ENCODE measurements at regions not wholly inside any gene's neighbourhood (a gene's known extent, or its start where the extent isn't known, plus 50 kb on each side); places are given as distances from the start of the nearest gene placed in this dataset.

DNA sequence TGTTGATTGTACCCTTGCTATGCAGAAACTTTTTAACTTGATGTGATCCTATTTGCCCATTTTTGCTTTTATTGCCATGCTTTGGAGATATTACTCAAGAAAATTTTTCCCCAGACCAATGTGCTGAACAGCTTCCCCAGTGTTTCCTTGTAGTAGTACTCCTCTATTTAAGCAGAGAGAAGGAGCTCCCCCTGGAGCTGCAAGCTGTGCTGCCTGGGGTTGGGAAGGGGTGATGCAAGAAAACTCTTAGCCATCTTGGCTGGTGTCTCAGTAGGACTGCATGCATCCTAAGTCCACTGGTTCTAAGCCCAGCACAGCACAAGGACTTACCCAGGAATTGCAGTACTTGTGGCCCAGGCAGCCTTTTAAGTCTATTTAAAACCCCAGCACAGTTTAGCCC is 121.6 kb downstream of the NTMT2 start:
- H3K36me3 ChIP-seq = no peaks in the 10 kb centered on the region
- intact Hi-C loops (cut with DNase I) = no loop called here

DNA sequence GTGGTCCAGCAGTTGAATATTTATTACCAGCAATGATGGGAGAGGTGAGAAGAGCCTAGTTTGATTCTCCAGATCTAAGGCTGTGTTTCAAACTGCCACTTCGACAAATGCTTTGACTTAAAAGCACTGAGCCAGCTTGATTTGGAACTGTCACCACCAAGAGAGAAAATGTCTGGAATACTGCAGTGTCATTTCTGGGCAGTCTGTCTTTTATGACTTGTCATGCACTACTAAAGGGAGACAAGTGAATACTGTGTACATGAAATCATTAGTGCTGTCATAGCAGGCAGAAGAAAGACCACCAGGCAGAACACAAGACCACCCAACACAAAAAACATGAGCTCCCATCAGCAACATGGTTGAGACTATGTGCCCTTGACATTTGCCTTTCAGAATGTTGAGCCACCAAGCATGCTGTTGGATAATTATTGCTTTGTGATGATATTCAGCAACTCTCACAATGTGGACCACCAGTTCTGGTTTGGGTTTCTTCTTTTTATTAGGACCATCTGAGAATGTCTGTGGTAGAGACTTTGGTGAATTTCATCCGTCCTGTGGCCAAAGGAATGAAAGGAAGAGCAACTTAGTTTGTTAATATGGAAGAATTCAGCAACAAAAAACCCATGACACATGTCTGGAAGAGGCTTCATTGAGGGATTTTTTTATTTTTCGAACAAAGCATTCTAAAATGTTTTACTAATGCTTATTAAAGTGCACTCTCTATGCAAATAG is 125.8 kb downstream of the NTMT2 start:
- Histone ChIP-seq H3K9me3 (no peaks in the 10 kb centered on the region), H3K4me1 (no peaks in the 10 kb centered on the region), H3K36me3 (no peaks in the 10 kb centered on the region), H3K4me3 (no peak overlapping the region), H3K27me3 (no peaks in the 10 kb centered on the region), H3K27ac (no peak overlapping the region)
- no peak for DNase-seq
- intact Hi-C loops (cut with DNase I) = no loop called here
- WGBS, 2 donors = 57% methylated on average over 3 of the region's 3 CpGs
- no peak for TF ChIP-seq POLR2A (IDR thresholded peaks at IDR 0.05)
- TF ChIP-seq, protein P1, sequence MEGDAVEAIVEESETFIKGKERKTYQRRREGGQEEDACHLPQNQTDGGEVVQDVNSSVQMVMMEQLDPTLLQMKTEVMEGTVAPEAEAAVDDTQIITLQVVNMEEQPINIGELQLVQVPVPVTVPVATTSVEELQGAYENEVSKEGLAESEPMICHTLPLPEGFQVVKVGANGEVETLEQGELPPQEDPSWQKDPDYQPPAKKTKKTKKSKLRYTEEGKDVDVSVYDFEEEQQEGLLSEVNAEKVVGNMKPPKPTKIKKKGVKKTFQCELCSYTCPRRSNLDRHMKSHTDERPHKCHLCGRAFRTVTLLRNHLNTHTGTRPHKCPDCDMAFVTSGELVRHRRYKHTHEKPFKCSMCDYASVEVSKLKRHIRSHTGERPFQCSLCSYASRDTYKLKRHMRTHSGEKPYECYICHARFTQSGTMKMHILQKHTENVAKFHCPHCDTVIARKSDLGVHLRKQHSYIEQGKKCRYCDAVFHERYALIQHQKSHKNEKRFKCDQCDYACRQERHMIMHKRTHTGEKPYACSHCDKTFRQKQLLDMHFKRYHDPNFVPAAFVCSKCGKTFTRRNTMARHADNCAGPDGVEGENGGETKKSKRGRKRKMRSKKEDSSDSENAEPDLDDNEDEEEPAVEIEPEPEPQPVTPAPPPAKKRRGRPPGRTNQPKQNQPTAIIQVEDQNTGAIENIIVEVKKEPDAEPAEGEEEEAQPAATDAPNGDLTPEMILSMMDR (IDR thresholded peaks at IDR 0.05) = no peak

More for the DNA sequence above, 121.6 kb downstream of the NTMT2 start:
- H3K9me3 ChIP-seq = no peaks in the 10 kb centered on the region
- H3K4me3 ChIP-seq = no peak overlapping the region
- no peaks in the 10 kb centered on the region for H3K4me1 ChIP-seq
- no peak overlapping the region for H3K27ac ChIP-seq
- no peaks in the 10 kb centered on the region for H3K27me3 ChIP-seq
- TF ChIP-seq POLR2A (IDR thresholded peaks at IDR 0.05) = no peak
- TF ChIP-seq, protein P1 (IDR thresholded peaks at IDR 0.05) = no peak
- DNase-seq = no peak

DNA sequence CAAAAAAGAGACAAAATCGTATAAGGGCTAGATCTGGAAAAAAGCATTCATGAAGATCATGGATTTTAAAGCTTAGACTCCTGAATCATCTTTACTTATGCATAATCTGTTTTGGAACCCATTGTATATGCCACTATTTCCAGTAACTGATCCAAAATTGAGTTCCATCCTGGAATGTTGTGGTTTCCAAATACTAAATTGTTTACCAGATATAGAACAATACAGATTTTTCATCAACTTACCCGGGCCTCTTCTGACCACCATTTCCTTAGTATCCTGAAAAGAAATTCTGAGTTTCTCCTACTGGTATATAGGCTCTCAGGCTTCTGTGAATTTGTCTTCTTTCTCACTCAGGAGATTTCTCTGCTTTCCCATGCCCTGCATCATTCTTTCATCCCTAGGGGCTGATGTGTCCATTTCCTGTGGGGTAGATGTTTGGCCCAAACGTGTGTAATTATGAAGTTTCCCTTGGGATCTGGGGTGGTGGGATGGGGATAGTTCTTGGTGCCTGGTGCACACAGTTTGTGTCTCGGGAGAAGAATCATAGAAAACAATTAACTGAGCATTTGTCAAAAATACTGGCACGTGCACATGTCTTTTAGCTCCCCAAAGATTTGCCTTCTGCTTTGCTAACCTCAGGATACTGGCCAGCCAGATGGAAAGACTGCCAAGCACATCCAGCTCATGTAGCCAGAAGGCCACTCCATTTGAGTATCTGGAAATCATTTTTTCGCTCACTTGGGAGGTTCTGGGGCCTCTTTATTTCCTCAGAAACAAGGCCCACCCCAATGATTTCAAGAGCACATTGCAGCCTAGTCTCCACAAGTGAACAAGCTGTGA is 127.8 kb downstream of the NTMT2 start:
- no peaks in the 10 kb centered on the region for H3K9me3 ChIP-seq
- H3K27me3 ChIP-seq = no peaks in the 10 kb centered on the region
- no peaks in the 10 kb centered on the region for H3K4me1 ChIP-seq
- no peaks in the 10 kb centered on the region for H3K36me3 ChIP-seq
- 43 to 49% methylated on average over 5 to 6 of the region's 6 CpGs for WGBS, 2 donors
- H3K27ac ChIP-seq = peak overlapping the region in 1 of 4 donors; percentile 7
- intact Hi-C loops (cut with DNase I) = no loop called here
- no peak for DNase-seq
- no peak for TF ChIP-seq POLR2A (IDR thresholded peaks at IDR 0.05)
- TF ChIP-seq, protein P1 (IDR thresholded peaks at IDR 0.05) = no peak
- H3K4me3 ChIP-seq = no peak overlapping the region

DNA sequence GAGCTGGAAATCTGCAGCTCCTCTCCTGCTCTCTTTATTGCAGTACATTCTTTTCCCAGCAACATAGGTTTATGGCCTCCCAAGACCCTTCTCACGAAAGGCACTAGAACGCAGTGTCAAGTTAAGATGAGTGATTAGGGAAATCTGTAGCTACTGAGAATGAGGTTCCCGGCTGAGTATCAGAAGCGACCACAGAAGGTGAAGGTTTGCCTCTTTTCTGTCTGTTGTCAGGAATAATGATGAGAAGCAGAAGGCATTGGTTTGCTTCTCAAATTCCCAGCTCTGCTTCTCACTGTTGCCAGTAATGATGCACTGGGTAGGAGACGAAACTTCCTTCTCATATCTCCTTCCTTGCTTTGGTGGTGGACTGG is 128.4 kb downstream of the NTMT2 start:
- TF ChIP-seq, protein P1 (IDR thresholded peaks at IDR 0.05) = no peak
- TF ChIP-seq POLR2A (IDR thresholded peaks at IDR 0.05) = no peak
- H3K4me3 ChIP-seq = no peak overlapping the region
- H3K9me3 ChIP-seq = no peaks in the 10 kb centered on the region
- H3K27me3 ChIP-seq = no peaks in the 10 kb centered on the region
- no peak for DNase-seq
- 53 to 74% methylated on average over 3 to 5 of the region's 5 CpGs for WGBS, 2 donors
- no peaks in the 10 kb centered on the region for H3K36me3 ChIP-seq
- peak overlapping the region in 1 of 4 donors; percentile 7 for H3K27ac ChIP-seq
- H3K4me1 ChIP-seq = no peaks in the 10 kb centered on the region
- intact Hi-C loops (cut with DNase I) = no loop called here

DNA sequence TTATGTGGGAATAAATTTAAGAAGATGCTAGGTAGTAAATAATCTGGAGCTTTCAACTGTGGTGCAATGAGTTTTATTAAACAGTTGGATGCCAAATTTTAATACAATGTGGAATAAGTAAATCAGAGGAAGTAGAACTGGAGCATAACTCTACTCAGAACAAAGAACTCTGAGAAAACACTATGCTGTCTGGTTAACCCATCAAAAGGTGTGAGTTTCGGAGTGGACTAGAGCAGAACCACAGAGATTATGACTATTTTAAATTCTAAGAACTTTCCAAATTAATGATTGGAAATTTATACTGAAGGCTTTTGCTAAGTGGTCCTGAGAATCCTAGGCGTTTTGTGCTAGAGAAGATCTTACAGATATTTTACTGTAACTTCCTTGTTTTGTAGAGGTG is 132.2 kb downstream of the NTMT2 start:
- no peak for DNase-seq
- no peaks in the 10 kb centered on the region for H3K4me1 ChIP-seq
- no peaks in the 10 kb centered on the region for H3K9me3 ChIP-seq
- no peaks in the 10 kb centered on the region for H3K36me3 ChIP-seq
- TF ChIP-seq POLR2A (IDR thresholded peaks at IDR 0.05) = no peak
- TF ChIP-seq, protein P1 (IDR thresholded peaks at IDR 0.05) = no peak
- 61 to 71% methylated on average over 2 of the region's 2 CpGs for WGBS, 2 donors
- intact Hi-C loops (cut with DNase I) = no loop called here
- no peak overlapping the region for H3K27ac ChIP-seq
- no peaks in the 10 kb centered on the region for H3K27me3 ChIP-seq
- H3K4me3 ChIP-seq = no peak overlapping the region
